ENCODE measurements at regions not wholly inside any gene's neighbourhood (a gene's known extent, or its start where the extent isn't known, plus 50 kb on each side); places are given as distances from the start of the nearest gene placed in this dataset. TPM values are rescaled to one million over a fixed set of nuclear protein-coding genes. Genes with fewer than 3 reads are reported as not detected.

Small RNA genes lying in the stretch of these regions (microRNA-seq; reads per million reads assigned to microRNA genes)
- not detected for gene MIR7702 (ENCODE audit: borderline microRNAs expressed, borderline number of aligned reads, borderline replicate concordance)
